HUES48 (cell line): ENCODE measurements at regions not wholly inside any gene's neighbourhood (a gene's known extent, or its start where the extent isn't known, plus 50 kb on each side); places are given as distances from the start of the nearest gene placed in this dataset.
"Not testable (repeated sequence)": the region's sequence is repeated elsewhere in the genome, so short reads cannot be mapped to it uniquely, and the experiment has no call there.

Experiments
- H3K27ac ChIP-seq: one replicate; pipeline ENCODE4 v1.7.0; 2013; ENCODE audit warnings: low read depth, low read length, inconsistent platforms
- H3K27me3 ChIP-seq: 2 replicates; pipeline ENCODE4 v1.6.1; 2013; ENCODE audit warnings: mild to moderate bottlenecking, low read length; ENCODE audit not compliant: control insufficient read depth, insufficient read depth
- H3K36me3 ChIP-seq: 2 replicates; pipeline ENCODE4 v1.6.1; 2013; ENCODE audit warnings: low read length; ENCODE audit not compliant: control insufficient read depth, insufficient read depth
- H3K4me1 ChIP-seq: 2 replicates; pipeline ENCODE4 v1.6.1; 2013; ENCODE audit warnings: mild to moderate bottlenecking, low read length; ENCODE audit not compliant: control insufficient read depth, insufficient read depth
- H3K4me3 ChIP-seq: 2 replicates; pipeline ENCODE4 v1.5.1; 2013; ENCODE audit warnings: mild to moderate bottlenecking, low read depth, low read length
- H3K9ac ChIP-seq: 2 replicates; pipeline ENCODE4 v1.6.1; 2013; ENCODE audit warnings: mild to moderate bottlenecking, low read depth, low read length, moderate library complexity
- H3K9me3 ChIP-seq: 2 replicates; pipeline ENCODE4 v1.6.1; 2013; ENCODE audit warnings: low read length; ENCODE audit not compliant: control insufficient read depth, insufficient read depth

GRCh38 chr4:187480146-187481145, 515.1 kb upstream of the ZFP42 start:
- Histone ChIP-seq H3K4me3 (no peak overlapping the region), H3K27me3 (no peaks in the 10 kb centered on the region), H3K4me1 (no peaks in the 10 kb centered on the region), H3K9ac (no peak overlapping the region), H3K36me3 (no peaks in the 10 kb centered on the region), H3K9me3 (no peaks in the 10 kb centered on the region), H3K27ac (no peak overlapping the region)

- Histone ChIP-seq H3K9me3 (peaks cover 6% of the 10 kb centered on the region), H3K36me3 (no peaks in the 10 kb centered on the region), H3K9ac (no peak overlapping the region), H3K4me1 (no peaks in the 10 kb centered on the region), H3K4me3 (no peak overlapping the region), H3K27me3 (no peaks in the 10 kb centered on the region), H3K27ac (no peak overlapping the region)
Measured at GRCh38 chr4:187484186-187484585, 511.4 kb upstream of the ZFP42 start.

GRCh38 chr4:187485676-187486075, 509.9 kb upstream of the ZFP42 start:
- no peaks in the 10 kb centered on the region for H3K4me1 ChIP-seq
- H3K9me3 ChIP-seq, result peaks cover 16% of the 10 kb centered on the region
- no peaks in the 10 kb centered on the region for H3K36me3 ChIP-seq
- H3K9ac ChIP-seq, result no peak overlapping the region
- H3K27me3 ChIP-seq, result no peaks in the 10 kb centered on the region
- no peak overlapping the region for H3K27ac ChIP-seq
- H3K4me3 ChIP-seq, result no peak overlapping the region

GRCh38 chr4:187491286-187491685, 504.3 kb upstream of the ZFP42 start:
- Histone ChIP-seq H3K9ac (no peak overlapping the region), H3K9me3 (peaks cover 16% of the 10 kb centered on the region), H3K36me3 (no peaks in the 10 kb centered on the region), H3K27me3 (no peaks in the 10 kb centered on the region), H3K27ac (no peak overlapping the region), H3K4me1 (no peaks in the 10 kb centered on the region), H3K4me3 (no peak overlapping the region)

DNA sequence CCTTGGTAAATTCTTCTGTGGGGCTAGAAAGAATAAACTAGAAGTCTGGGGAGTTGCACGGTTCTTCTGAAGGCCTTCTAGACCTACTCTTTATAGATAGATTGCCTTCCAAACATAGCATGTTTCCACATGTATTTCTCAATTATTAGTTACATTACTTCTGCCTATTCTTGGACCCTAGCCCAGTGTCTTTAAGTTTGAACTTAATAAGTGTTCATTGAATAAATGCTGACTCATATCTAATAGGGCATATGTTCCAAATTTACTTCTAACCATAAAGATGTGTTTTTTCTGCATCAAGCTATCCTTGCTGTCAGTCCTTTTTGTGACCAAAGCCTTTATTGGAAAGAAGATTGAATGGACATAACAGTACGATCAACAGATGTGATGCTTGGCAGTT, 503.6 kb upstream of the ZFP42 start:
- no peak overlapping the region for H3K4me3 ChIP-seq
- H3K36me3 ChIP-seq, result no peaks in the 10 kb centered on the region
- H3K4me1 ChIP-seq, result no peaks in the 10 kb centered on the region
- H3K27ac ChIP-seq, result no peak overlapping the region
- peaks cover 16% of the 10 kb centered on the region for H3K9me3 ChIP-seq
- H3K9ac ChIP-seq, result no peak overlapping the region
- H3K27me3 ChIP-seq, result no peaks in the 10 kb centered on the region

- Histone ChIP-seq H3K27ac (no peak overlapping the region), H3K9me3 (peaks cover 9% of the 10 kb centered on the region), H3K9ac (no peak overlapping the region), H3K4me1 (no peaks in the 10 kb centered on the region), H3K27me3 (no peaks in the 10 kb centered on the region), H3K36me3 (no peaks in the 10 kb centered on the region), H3K4me3 (no peak overlapping the region)
Measured at GRCh38 chr4:187493661-187494060, 501.9 kb upstream of the ZFP42 start.

- H3K36me3 ChIP-seq, result no peaks in the 10 kb centered on the region
- H3K4me3 ChIP-seq, result no peak overlapping the region
- H3K9me3 ChIP-seq, result no peaks in the 10 kb centered on the region
- no peaks in the 10 kb centered on the region for H3K4me1 ChIP-seq
- no peak overlapping the region for H3K27ac ChIP-seq
- no peak overlapping the region for H3K9ac ChIP-seq
- no peaks in the 10 kb centered on the region for H3K27me3 ChIP-seq
Measured at GRCh38 chr4:187499956-187500355, 495.6 kb upstream of the ZFP42 start.

- H3K4me1 ChIP-seq, result no peaks in the 10 kb centered on the region
- H3K27ac ChIP-seq, result no peak overlapping the region
- no peak overlapping the region for H3K9ac ChIP-seq
- no peaks in the 10 kb centered on the region for H3K9me3 ChIP-seq
- no peaks in the 10 kb centered on the region for H3K36me3 ChIP-seq
- H3K27me3 ChIP-seq, result no peaks in the 10 kb centered on the region
- no peak overlapping the region for H3K4me3 ChIP-seq
Measured at GRCh38 chr4:187500796-187501195, 494.8 kb upstream of the ZFP42 start.

DNA sequence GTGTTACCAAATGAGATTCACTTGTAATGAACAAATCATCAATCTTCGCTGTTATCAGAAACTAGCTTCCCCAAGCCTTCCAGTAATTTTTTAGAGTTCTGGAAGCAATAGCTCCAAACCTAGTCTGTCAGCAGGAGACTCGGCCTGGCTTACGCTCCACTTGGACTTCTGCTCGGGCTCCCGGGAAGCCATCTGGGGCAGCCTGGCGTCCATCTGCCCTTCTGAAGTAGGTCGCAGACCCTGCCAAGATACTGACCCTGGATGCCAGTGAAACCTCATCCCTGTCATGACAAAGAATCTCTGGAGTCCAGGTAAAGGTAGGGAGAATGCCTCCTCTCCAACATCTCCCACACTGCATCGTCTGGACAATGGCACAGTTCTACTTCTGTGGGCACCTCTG, 493.8 kb upstream of the ZFP42 start:
- Histone ChIP-seq H3K27ac (no peak overlapping the region), H3K27me3 (no peaks in the 10 kb centered on the region), H3K9me3 (no peaks in the 10 kb centered on the region), H3K9ac (no peak overlapping the region), H3K4me1 (no peaks in the 10 kb centered on the region), H3K4me3 (no peak overlapping the region), H3K36me3 (no peaks in the 10 kb centered on the region)

DNA sequence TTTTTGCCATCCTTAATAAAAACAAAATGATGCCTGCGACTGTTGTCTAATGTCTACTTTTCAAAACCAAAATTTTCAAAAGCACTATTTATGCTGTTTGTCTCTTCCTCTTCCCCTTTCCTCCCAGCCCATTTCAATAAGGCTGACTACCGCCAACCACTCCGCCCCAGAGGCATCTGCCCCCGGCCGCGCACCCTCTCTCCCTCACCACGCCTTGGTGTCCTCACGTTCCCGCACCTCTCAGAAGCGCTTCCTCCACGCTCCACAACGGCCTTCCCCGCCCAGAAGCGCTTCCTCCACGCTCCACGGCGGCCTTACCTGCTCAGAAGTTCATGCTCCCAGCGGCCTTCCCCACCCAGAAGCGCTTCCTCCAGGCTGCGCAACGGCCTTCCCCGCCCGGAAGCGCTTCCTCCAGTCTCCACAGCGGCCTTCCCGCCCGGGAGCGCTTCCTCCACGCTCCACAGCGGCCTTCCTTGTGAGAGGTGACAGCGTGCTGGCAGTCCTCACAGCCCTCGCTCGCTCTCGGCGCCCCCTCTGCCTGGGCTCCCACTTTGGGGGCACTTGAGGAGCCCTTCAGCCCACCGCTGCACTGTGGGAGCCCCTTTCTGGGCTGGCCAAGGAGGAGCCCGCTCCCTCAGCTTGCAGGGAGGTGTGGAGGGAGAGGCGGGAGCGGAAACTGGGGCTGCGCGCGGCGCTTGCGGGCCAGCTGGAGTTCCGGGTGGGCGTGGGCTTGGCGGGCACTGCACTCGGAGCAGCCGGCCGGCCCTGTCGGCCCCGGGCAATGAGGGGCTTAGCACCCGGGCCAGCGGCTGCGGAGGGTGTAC, 490.4 kb upstream of the ZFP42 start:
- Histone ChIP-seq H3K9ac (no peak overlapping the region), H3K4me3 (no peak overlapping the region), H3K27ac (no peak overlapping the region), H3K27me3 (no peaks in the 10 kb centered on the region), H3K36me3 (no peaks in the 10 kb centered on the region), H3K9me3 (no peaks in the 10 kb centered on the region), H3K4me1 (no peaks in the 10 kb centered on the region)

- H3K4me3 ChIP-seq, H3K27me3 ChIP-seq, H3K9ac ChIP-seq, H3K4me1 ChIP-seq, H3K9me3 ChIP-seq, H3K36me3 ChIP-seq, H3K27ac ChIP-seq: not testable (repeated sequence)
Measured at GRCh38 chr4:187505798-187506141, 489.8 kb upstream of the ZFP42 start.
